ENCODE measurements at regions not wholly inside any gene's neighbourhood (a gene's known extent, or its start where the extent isn't known, plus 50 kb on each side); places are given as distances from the start of the nearest gene placed in this dataset.
"Not testable (repeated sequence)": the region's sequence is repeated elsewhere in the genome, so short reads cannot be mapped to it uniquely, and the experiment has no call there.

- H3K9me3 ChIP-seq (ENCODE audit: low read length) = no peaks in the 10 kb centered on the region; the same call in 1 of the 2 replicates
- H3K27me3 ChIP-seq (ENCODE audit: low read length) = no peaks in the 10 kb centered on the region
- no peak overlapping the region for H3K9ac ChIP-seq (ENCODE audit: low read length)
- H4K20me1 ChIP-seq (ENCODE audit: insufficient read depth, low read depth, low read length) = no peaks in the 10 kb centered on the region
- no peak overlapping the region for H3K4me2 ChIP-seq (ENCODE audit: low read depth, low read length, poor library complexity, severe bottlenecking)
- no peaks in the 10 kb centered on the region for H3K36me3 ChIP-seq (ENCODE audit: insufficient read depth, low read length)
- H3K27ac ChIP-seq (ENCODE audit: low read length) = no peak overlapping the region
- H3K4me3 ChIP-seq (ENCODE audit: low read length) = no peak overlapping the region
- H3K9me2 ChIP-seq (replicated peaks; ENCODE audit: insufficient read depth, low read length) = no peaks in the 10 kb centered on the region
- no peaks in the 10 kb centered on the region for H3K79me2 ChIP-seq (ENCODE audit: low read length)
- no peak for DNase-seq
- H3K4me1 ChIP-seq (ENCODE audit: low read length) = no peaks in the 10 kb centered on the region
- H2AFZ ChIP-seq (ENCODE audit: low read length) = no peak overlapping the region
These were observed 827.5 kb downstream of the TAF11L14 start for GRCh38 chr5:18461766-18462165.

- Histone ChIP-seq H3K79me2 (ENCODE audit: low read length) (no peaks in the 10 kb centered on the region), H3K9me3 (ENCODE audit: low read length) (no peaks in the 10 kb centered on the region; the same call in 1 of the 2 replicates), H3K27me3 (ENCODE audit: low read length) (no peaks in the 10 kb centered on the region), H2AFZ (ENCODE audit: low read length) (no peak overlapping the region), H3K36me3 (ENCODE audit: insufficient read depth, low read length) (no peaks in the 10 kb centered on the region), H3K9ac (ENCODE audit: low read length) (no peak overlapping the region), H4K20me1 (ENCODE audit: insufficient read depth, low read depth, low read length) (no peaks in the 10 kb centered on the region), H3K4me1 (ENCODE audit: low read length) (no peaks in the 10 kb centered on the region), H3K4me3 (ENCODE audit: low read length) (no peak overlapping the region), H3K4me2 (ENCODE audit: low read depth, low read length, poor library complexity, severe bottlenecking) (no peak overlapping the region), H3K27ac (ENCODE audit: low read length) (no peak overlapping the region), H3K9me2 (replicated peaks; ENCODE audit: insufficient read depth, low read length) (no peaks in the 10 kb centered on the region)
- DNase-seq = peak; percentile 88
These were observed 831.8 kb downstream of the TAF11L14 start for GRCh38 chr5:18465833-18466681.

GRCh38 chr5:18466731-18467130 is 832.5 kb downstream of the TAF11L14 start:
- Histone ChIP-seq H3K27me3 (ENCODE audit: low read length) (no peaks in the 10 kb centered on the region), H3K4me1 (ENCODE audit: low read length) (no peaks in the 10 kb centered on the region), H3K4me2 (ENCODE audit: low read depth, low read length, poor library complexity, severe bottlenecking) (no peak overlapping the region), H3K9ac (ENCODE audit: low read length) (no peak overlapping the region), H4K20me1 (ENCODE audit: insufficient read depth, low read depth, low read length) (no peaks in the 10 kb centered on the region), H3K9me2 (replicated peaks; ENCODE audit: insufficient read depth, low read length) (no peaks in the 10 kb centered on the region), H2AFZ (ENCODE audit: low read length) (no peak overlapping the region), H3K9me3 (ENCODE audit: low read length) (no peaks in the 10 kb centered on the region; the same call in 1 of the 2 replicates), H3K36me3 (ENCODE audit: insufficient read depth, low read length) (no peaks in the 10 kb centered on the region), H3K79me2 (ENCODE audit: low read length) (no peaks in the 10 kb centered on the region), H3K27ac (ENCODE audit: low read length) (no peak overlapping the region), H3K4me3 (ENCODE audit: low read length) (no peak overlapping the region)
- DNase-seq = no peak

GRCh38 chr5:18471791-18472190 is 837.5 kb downstream of the TAF11L14 start:
- not testable (repeated sequence) for H3K36me3 ChIP-seq (ENCODE audit: insufficient read depth, low read length); H3K9me2 ChIP-seq (replicated peaks; ENCODE audit: insufficient read depth, low read length); H3K4me1 ChIP-seq (ENCODE audit: low read length); H4K20me1 ChIP-seq (ENCODE audit: insufficient read depth, low read depth, low read length); H2AFZ ChIP-seq (ENCODE audit: low read length); DNase-seq; H3K27me3 ChIP-seq (ENCODE audit: low read length); H3K27ac ChIP-seq (ENCODE audit: low read length); H3K4me3 ChIP-seq (ENCODE audit: low read length); H3K79me2 ChIP-seq (ENCODE audit: low read length); H3K4me2 ChIP-seq (ENCODE audit: low read depth, low read length, poor library complexity, severe bottlenecking); H3K9me3 ChIP-seq (ENCODE audit: low read length); H3K9ac ChIP-seq (ENCODE audit: low read length)

GRCh38 chr5:18483451-18483850 is 849.2 kb downstream of the TAF11L14 start:
- Histone ChIP-seq H3K36me3 (ENCODE audit: insufficient read depth, low read length) (no peaks in the 10 kb centered on the region), H4K20me1 (ENCODE audit: insufficient read depth, low read depth, low read length) (no peaks in the 10 kb centered on the region), H3K4me2 (ENCODE audit: low read depth, low read length, poor library complexity, severe bottlenecking) (no peak overlapping the region), H3K9me2 (replicated peaks; ENCODE audit: insufficient read depth, low read length) (no peaks in the 10 kb centered on the region), H3K4me3 (ENCODE audit: low read length) (no peak overlapping the region), H3K9ac (ENCODE audit: low read length) (no peak overlapping the region), H3K4me1 (ENCODE audit: low read length) (no peaks in the 10 kb centered on the region), H2AFZ (ENCODE audit: low read length) (no peak overlapping the region), H3K79me2 (ENCODE audit: low read length) (no peaks in the 10 kb centered on the region), H3K9me3 (ENCODE audit: low read length) (peaks cover 7% of the 10 kb centered on the region; the same call in 1 of the 2 replicates), H3K27me3 (ENCODE audit: low read length) (no peaks in the 10 kb centered on the region), H3K27ac (ENCODE audit: low read length) (no peak overlapping the region)
- no peak for DNase-seq

DNA sequence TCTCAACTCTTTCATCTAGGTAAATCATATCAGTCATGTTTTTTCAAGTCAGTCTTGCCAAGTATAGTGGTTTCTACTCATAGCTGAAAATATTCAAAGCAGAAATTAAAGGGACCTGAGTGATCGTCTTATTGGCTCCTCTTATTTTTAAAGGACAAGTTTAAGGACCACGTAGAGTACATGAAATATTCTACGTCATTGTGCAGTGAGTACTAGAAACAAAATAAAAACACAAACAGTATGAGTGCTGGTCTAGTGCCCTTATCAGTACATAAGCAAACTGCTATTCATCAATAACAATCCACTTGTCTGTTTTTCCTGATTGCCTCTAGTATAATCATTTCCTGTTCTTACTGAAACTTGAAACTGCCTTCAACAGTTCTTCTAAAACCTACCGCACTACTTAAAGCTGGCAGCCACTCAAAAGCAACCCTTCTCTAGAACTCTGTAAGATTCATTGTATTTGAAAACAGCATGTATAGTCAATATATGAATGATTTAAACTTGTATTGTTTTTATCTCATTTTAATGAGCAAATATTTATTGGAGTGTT is 853.7 kb downstream of the TAF11L14 start:
- no peaks in the 10 kb centered on the region for H3K9me2 ChIP-seq (replicated peaks; ENCODE audit: insufficient read depth, low read length)
- no peaks in the 10 kb centered on the region for H3K4me1 ChIP-seq (ENCODE audit: low read length)
- DNase-seq = no peak
- no peak overlapping the region for H3K27ac ChIP-seq (ENCODE audit: low read length)
- no peaks in the 10 kb centered on the region for H4K20me1 ChIP-seq (ENCODE audit: insufficient read depth, low read depth, low read length)
- no peak overlapping the region for H2AFZ ChIP-seq (ENCODE audit: low read length)
- no peak overlapping the region for H3K4me3 ChIP-seq (ENCODE audit: low read length)
- peaks cover 22% of the 10 kb centered on the region; the same call in 1 of the 2 replicates for H3K9me3 ChIP-seq (ENCODE audit: low read length)
- no peaks in the 10 kb centered on the region for H3K79me2 ChIP-seq (ENCODE audit: low read length)
- no peak overlapping the region for H3K9ac ChIP-seq (ENCODE audit: low read length)
- no peaks in the 10 kb centered on the region for H3K27me3 ChIP-seq (ENCODE audit: low read length)
- no peaks in the 10 kb centered on the region for H3K36me3 ChIP-seq (ENCODE audit: insufficient read depth, low read length)
- H3K4me2 ChIP-seq (ENCODE audit: low read depth, low read length, poor library complexity, severe bottlenecking) = no peak overlapping the region

DNA sequence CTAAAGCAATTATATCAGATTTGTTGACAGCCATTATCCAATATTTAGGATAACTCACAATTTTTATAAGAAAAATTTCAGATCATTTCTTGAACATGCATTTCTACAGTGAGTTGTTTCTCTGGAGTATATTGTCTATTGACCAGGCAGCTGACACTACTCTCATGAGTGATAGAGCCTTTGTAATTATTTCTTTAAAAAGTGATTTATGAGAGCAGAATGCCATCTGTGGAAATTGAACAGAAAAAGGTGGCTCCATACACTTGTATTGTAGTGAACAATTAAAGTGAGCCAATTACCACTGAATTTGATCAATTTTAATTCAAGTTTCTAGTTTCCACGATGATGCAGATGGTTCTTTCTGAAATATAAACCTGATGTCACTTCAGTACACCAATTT is 855.4 kb downstream of the TAF11L14 start:
- Histone ChIP-seq H3K9me2 (replicated peaks; ENCODE audit: insufficient read depth, low read length) (no peaks in the 10 kb centered on the region), H3K4me1 (ENCODE audit: low read length) (no peaks in the 10 kb centered on the region), H3K4me2 (ENCODE audit: low read depth, low read length, poor library complexity, severe bottlenecking) (no peak overlapping the region), H3K9ac (ENCODE audit: low read length) (no peak overlapping the region), H3K27ac (ENCODE audit: low read length) (no peak overlapping the region), H3K4me3 (ENCODE audit: low read length) (no peak overlapping the region), H3K79me2 (ENCODE audit: low read length) (no peaks in the 10 kb centered on the region), H2AFZ (ENCODE audit: low read length) (no peak overlapping the region), H3K36me3 (ENCODE audit: insufficient read depth, low read length) (no peaks in the 10 kb centered on the region), H4K20me1 (ENCODE audit: insufficient read depth, low read depth, low read length) (no peaks in the 10 kb centered on the region), H3K9me3 (ENCODE audit: low read length) (peaks cover 24% of the 10 kb centered on the region; the same call in 1 of the 2 replicates), H3K27me3 (ENCODE audit: low read length) (no peaks in the 10 kb centered on the region)
- no peak for DNase-seq

DNA sequence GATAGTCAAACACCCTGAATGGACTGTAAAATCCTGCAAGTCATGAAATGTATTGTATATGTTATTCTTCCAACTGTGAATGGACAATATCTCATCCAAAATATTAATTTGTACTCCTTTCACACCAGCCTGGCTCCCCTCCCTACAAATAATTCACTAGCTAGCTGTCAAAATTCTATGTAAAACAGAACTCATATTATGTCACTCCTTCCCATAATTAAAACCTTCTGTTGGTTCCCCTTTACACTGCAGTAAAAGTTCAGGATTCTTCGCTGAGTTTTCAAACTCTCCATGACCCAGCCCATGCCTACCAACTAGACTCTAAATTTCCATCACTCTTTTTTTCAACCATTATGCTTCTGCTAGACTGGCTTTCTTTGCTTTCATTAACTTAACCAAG is 857.1 kb downstream of the TAF11L14 start:
- Histone ChIP-seq H3K4me3 (ENCODE audit: low read length) (no peak overlapping the region), H3K79me2 (ENCODE audit: low read length) (no peaks in the 10 kb centered on the region), H3K9ac (ENCODE audit: low read length) (no peak overlapping the region), H3K9me2 (replicated peaks; ENCODE audit: insufficient read depth, low read length) (no peaks in the 10 kb centered on the region), H2AFZ (ENCODE audit: low read length) (no peak overlapping the region), H3K36me3 (ENCODE audit: insufficient read depth, low read length) (no peaks in the 10 kb centered on the region), H3K9me3 (ENCODE audit: low read length) (peaks cover 34% of the 10 kb centered on the region), H3K4me1 (ENCODE audit: low read length) (no peaks in the 10 kb centered on the region), H3K27ac (ENCODE audit: low read length) (no peak overlapping the region), H3K27me3 (ENCODE audit: low read length) (no peaks in the 10 kb centered on the region), H4K20me1 (ENCODE audit: insufficient read depth, low read depth, low read length) (no peaks in the 10 kb centered on the region), H3K4me2 (ENCODE audit: low read depth, low read length, poor library complexity, severe bottlenecking) (no peak overlapping the region)
- DNase-seq = no peak

All from Karpas-422 (cell line).